Osteoblast (primary cell): ENCODE measurements at regions not wholly inside any gene's neighbourhood (a gene's known extent, or its start where the extent isn't known, plus 50 kb on each side); places are given as distances from the start of the nearest gene placed in this dataset.

Experiments used
- DNase-seq: peaks from one replicate; pipeline ENCODE4 v3.0.0; 2011; ENCODE audit warnings: low spot score, mixed read lengths; ENCODE audit not compliant: insufficient read length; ENCODE audit errors: missing footprints
- H2AFZ ChIP-seq: 2 replicates; pipeline ENCODE4 v1.6.0; 2011; ENCODE audit warnings: mild to moderate bottlenecking, low read length
- H3K27ac ChIP-seq: 2 replicates; pipeline ENCODE4 v1.5.1; 2011; ENCODE audit warnings: mild to moderate bottlenecking, low read depth, low read length, moderate library complexity
- H3K27me3 ChIP-seq: 2 replicates; pipeline ENCODE4 v1.6.0; 2012; ENCODE audit warnings: mild to moderate bottlenecking, control low read depth, inconsistent platforms, low read length, moderate library complexity; ENCODE audit not compliant: insufficient read depth
- H3K36me3 ChIP-seq: 2 replicates; pipeline ENCODE4 v1.5.1; 2011; ENCODE audit warnings: mild to moderate bottlenecking, low read length, control low read depth, moderate library complexity; ENCODE audit not compliant: insufficient read depth
- H3K4me1 ChIP-seq: 2 replicates; pipeline ENCODE4 v1.5.1; 2011; ENCODE audit warnings: mild to moderate bottlenecking, low read length, control low read depth, moderate library complexity; ENCODE audit not compliant: insufficient read depth
- H3K4me2 ChIP-seq: 2 replicates; pipeline ENCODE4 v1.6.0; 2011; ENCODE audit warnings: mild to moderate bottlenecking, low read length; ENCODE audit not compliant: insufficient read depth
- H3K4me3 ChIP-seq: fragments of 200-600 bp; sonication (generic); 3 replicates; pipeline ENCODE4 v1.5.1; 2012; ENCODE audit warnings: mild to moderate bottlenecking, low read length, inconsistent platforms; ENCODE audit not compliant: insufficient read depth
- H3K79me2 ChIP-seq: 2 replicates; pipeline ENCODE4 v1.6.0; 2012; ENCODE audit warnings: mild to moderate bottlenecking, low read length, control low read depth, inconsistent platforms; ENCODE audit not compliant: insufficient read depth
- H3K9me3 ChIP-seq: 2 replicates; pipeline ENCODE4 v1.5.1; 2011; ENCODE audit warnings: low read depth, low read length, control low read depth
- H4K20me1 ChIP-seq: 2 replicates; pipeline ENCODE4 v1.6.0; 2012; ENCODE audit warnings: mild to moderate bottlenecking, low read length, control low read depth; ENCODE audit not compliant: insufficient read depth
- CTCF ChIP-seq: IDR thresholded peaks from 2 replicates; pipeline ENCODE4 v1.5.1; 2011; ENCODE audit warnings: mild to moderate bottlenecking, low read depth, low read length, moderate library complexity; ENCODE audit errors: extremely low read depth

GRCh38 chr5:125786021-125786420 is 637.2 kb upstream of the GRAMD2B start:
- Histone ChIP-seq H3K4me1 (no peaks in the 10 kb centered on the region), H2AFZ (no peak overlapping the region), H3K9me3 (no peaks in the 10 kb centered on the region), H3K79me2 (no peaks in the 10 kb centered on the region), H3K4me3 (no peak overlapping the region), H4K20me1 (no peaks in the 10 kb centered on the region), H3K27ac (no peak overlapping the region), H3K36me3 (no peaks in the 10 kb centered on the region), H3K4me2 (no peak overlapping the region), H3K27me3 (no peaks in the 10 kb centered on the region)
- TF ChIP-seq CTCF = no peak
- no peak for DNase-seq

GRCh38 chr5:125793470-125793869 is 629.7 kb upstream of the GRAMD2B start:
- DNase-seq = no peak
- no peaks in the 10 kb centered on the region for H3K9me3 ChIP-seq
- TF ChIP-seq CTCF = no peak

GRCh38 chr5:125794922-125795321 is 628.3 kb upstream of the GRAMD2B start:
- Histone ChIP-seq H2AFZ (no peak overlapping the region), H3K79me2 (no peaks in the 10 kb centered on the region)
- no peak for DNase-seq

More at GRCh38 chr5:125793470-125793869, 629.7 kb upstream of the GRAMD2B start:
- no peaks in the 10 kb centered on the region for H3K79me2 ChIP-seq
- H3K4me3 ChIP-seq = no peak overlapping the region
- H3K36me3 ChIP-seq = no peaks in the 10 kb centered on the region
- H3K27me3 ChIP-seq = no peaks in the 10 kb centered on the region
- H3K27ac ChIP-seq = no peak overlapping the region
- no peak overlapping the region for H2AFZ ChIP-seq
- no peaks in the 10 kb centered on the region for H4K20me1 ChIP-seq
- H3K4me2 ChIP-seq = no peak overlapping the region
- H3K4me1 ChIP-seq = no peaks in the 10 kb centered on the region

DNA sequence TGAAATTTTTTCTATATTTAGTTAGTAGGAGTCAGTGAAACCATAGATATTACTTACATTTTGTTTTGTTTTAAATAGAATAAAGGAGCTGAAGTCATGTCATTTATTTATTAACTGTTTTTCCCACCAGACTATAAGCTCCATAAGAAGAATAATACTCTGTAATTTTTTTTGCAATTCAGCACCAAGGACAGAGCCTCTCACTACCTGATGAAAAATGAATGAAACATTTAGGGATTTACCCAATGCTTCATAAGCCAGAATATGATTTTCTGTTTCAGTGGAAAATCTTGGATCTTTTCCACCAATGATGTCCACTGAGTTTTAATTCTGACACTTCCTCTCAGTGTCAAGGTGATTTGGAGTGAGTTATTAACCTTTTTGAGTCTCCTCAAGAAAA is 624.9 kb upstream of the GRAMD2B start:
- peak; percentile 42 for DNase-seq
- no peak for TF ChIP-seq CTCF

More at GRCh38 chr5:125794922-125795321, 628.3 kb upstream of the GRAMD2B start:
- H4K20me1 ChIP-seq = no peaks in the 10 kb centered on the region
- no peaks in the 10 kb centered on the region for H3K4me1 ChIP-seq
- H3K27me3 ChIP-seq = no peaks in the 10 kb centered on the region
- no peaks in the 10 kb centered on the region for H3K36me3 ChIP-seq
- H3K9me3 ChIP-seq = no peaks in the 10 kb centered on the region
- no peak overlapping the region for H3K4me3 ChIP-seq
- TF ChIP-seq CTCF = no peak
- H3K4me2 ChIP-seq = no peak overlapping the region
- H3K27ac ChIP-seq = no peak overlapping the region

More for the DNA sequence above, 624.9 kb upstream of the GRAMD2B start:
- no peaks in the 10 kb centered on the region for H3K27me3 ChIP-seq
- H3K79me2 ChIP-seq = no peaks in the 10 kb centered on the region
- H2AFZ ChIP-seq = no peak overlapping the region
- H3K27ac ChIP-seq = no peak overlapping the region
- H4K20me1 ChIP-seq = no peaks in the 10 kb centered on the region
- no peaks in the 10 kb centered on the region for H3K9me3 ChIP-seq
- H3K4me2 ChIP-seq = no peak overlapping the region
- no peaks in the 10 kb centered on the region for H3K4me1 ChIP-seq
- no peaks in the 10 kb centered on the region for H3K36me3 ChIP-seq
- no peak overlapping the region for H3K4me3 ChIP-seq
